ENCODE measurements at regions not wholly inside any gene's neighbourhood (a gene's known extent, or its start where the extent isn't known, plus 50 kb on each side); places are given as distances from the start of the nearest gene placed in this dataset.

GRCh38 chr12:46073321-46073720 is 82.9 kb upstream of the SCAF11 start:
- TF ChIP-seq, protein P1, sequence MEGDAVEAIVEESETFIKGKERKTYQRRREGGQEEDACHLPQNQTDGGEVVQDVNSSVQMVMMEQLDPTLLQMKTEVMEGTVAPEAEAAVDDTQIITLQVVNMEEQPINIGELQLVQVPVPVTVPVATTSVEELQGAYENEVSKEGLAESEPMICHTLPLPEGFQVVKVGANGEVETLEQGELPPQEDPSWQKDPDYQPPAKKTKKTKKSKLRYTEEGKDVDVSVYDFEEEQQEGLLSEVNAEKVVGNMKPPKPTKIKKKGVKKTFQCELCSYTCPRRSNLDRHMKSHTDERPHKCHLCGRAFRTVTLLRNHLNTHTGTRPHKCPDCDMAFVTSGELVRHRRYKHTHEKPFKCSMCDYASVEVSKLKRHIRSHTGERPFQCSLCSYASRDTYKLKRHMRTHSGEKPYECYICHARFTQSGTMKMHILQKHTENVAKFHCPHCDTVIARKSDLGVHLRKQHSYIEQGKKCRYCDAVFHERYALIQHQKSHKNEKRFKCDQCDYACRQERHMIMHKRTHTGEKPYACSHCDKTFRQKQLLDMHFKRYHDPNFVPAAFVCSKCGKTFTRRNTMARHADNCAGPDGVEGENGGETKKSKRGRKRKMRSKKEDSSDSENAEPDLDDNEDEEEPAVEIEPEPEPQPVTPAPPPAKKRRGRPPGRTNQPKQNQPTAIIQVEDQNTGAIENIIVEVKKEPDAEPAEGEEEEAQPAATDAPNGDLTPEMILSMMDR (conservative IDR thresholded peaks at IDR 0.05): no peak
- no peak for TF ChIP-seq ZFX (IDR thresholded peaks at IDR 0.05)

Data from C4-2B (cell line).